GM12878 (cell line): ENCODE measurements at regions not wholly inside any gene's neighbourhood (a gene's known extent, or its start where the extent isn't known, plus 50 kb on each side); places are given as distances from the start of the nearest gene placed in this dataset.

Source experiments
- CREB1 ChIP-seq: IDR thresholded peaks from 2 replicates; pipeline ENCODE4 v1.6.1; 2012; ENCODE audit warnings: low read depth, mild to moderate bottlenecking, inconsistent platforms
- EED ChIP-seq: sonication (generic); IDR thresholded peaks from 2 replicates; pipeline ENCODE4 v1.6.1; 2016; ENCODE audit warnings: antibody characterized with exemption, low read depth
- EGR1 ChIP-seq, 2 experiments: IDR thresholded peaks; 1 replicate in 1 of 2; 2 replicates in 1 of 2; pipeline ENCODE4 v1.6.1; 2011 to 2012; ENCODE audit warnings: low read depth in 2 of 2, low read length in 2 of 2, borderline replicate concordance in 1 of 2, mild to moderate bottlenecking in 1 of 2, moderate library complexity in 1 of 2
- EZH2 ChIP-seq: IDR thresholded peaks from 2 replicates; pipeline ENCODE4 v1.6.1; 2012; ENCODE audit warnings: low read depth, mild to moderate bottlenecking, control low read depth, inconsistent platforms, low read length, borderline replicate concordance; ENCODE audit not compliant: control insufficient read depth
- IKZF1 ChIP-seq: fragments of 450-650 bp; conservative IDR thresholded peaks from 2 replicates; pipeline ENCODE4 v1.6.1; 2017; ENCODE audit warnings: antibody characterized with exemption, mild to moderate bottlenecking
- IKZF2 ChIP-seq, 2 experiments: fragments of 450-650 bp; IDR thresholded peaks; 2 replicates each; pipeline ENCODE4 v1.6.1; 2017; ENCODE audit warnings: mild to moderate bottlenecking in 2 of 2, moderate library complexity in 2 of 2
- NFXL1 ChIP-seq: fragments of 450-650 bp; IDR thresholded peaks from 2 replicates; pipeline ENCODE4 v1.6.1; 2017; ENCODE audit warnings: antibody characterized with exemption, mild to moderate bottlenecking, borderline replicate concordance
- NKRF ChIP-seq: fragments of 450-650 bp; conservative IDR thresholded peaks from 2 replicates; pipeline ENCODE4 v1.6.1; 2017; ENCODE audit warnings: mild to moderate bottlenecking, moderate library complexity
- NR2C1 ChIP-seq: fragments of 450-650 bp; IDR thresholded peaks from 2 replicates; pipeline ENCODE4 v1.6.1; 2017; ENCODE audit warnings: antibody characterized with exemption, mild to moderate bottlenecking, moderate library complexity
- PML ChIP-seq: IDR thresholded peaks from 2 replicates; pipeline ENCODE4 v1.6.1; 2012; ENCODE audit warnings: low read length, inconsistent platforms
- RB1 ChIP-seq: fragments of 450-650 bp; formaldehyde crosslinking; IDR thresholded peaks from 2 replicates; pipeline ENCODE4 v1.6.1; 2017; ENCODE audit warnings: mild to moderate bottlenecking, borderline replicate concordance
- SMARCA5 ChIP-seq: fragments of 450-650 bp; IDR thresholded peaks from 2 replicates; pipeline ENCODE4 v1.6.1; 2017; ENCODE audit warnings: mild to moderate bottlenecking
- TAF1 ChIP-seq: IDR thresholded peaks from 2 replicates; pipeline ENCODE4 v1.6.1; 2011; ENCODE audit warnings: mild to moderate bottlenecking, low read depth, low read length, borderline replicate concordance

- TF ChIP-seq IKZF2 (IDR thresholded peaks at IDR 0.05) (0 out of 4 replicates have a peak, but pooled peaks of 1 of the 2 experiments have one; percentile 51), CREB1 (peak; percentile 59), EZH2 (no peak), NFXL1 (no peak), TAF1 (0 out of 2 replicates have a peak, but pooled peaks have one; percentile 19), RB1 (peak; percentile 33; the same call in 1 of the 2 replicates), EED (0 out of 2 replicates have a peak, but pooled peaks have one; percentile 31), NKRF (peak; percentile 32; the same call in 1 of the 2 replicates), SMARCA5 (peak; percentile 33; the same call in 1 of the 2 replicates), IKZF1 (0 out of 2 replicates have a peak, but pooled peaks have one; percentile 25), PML (0 out of 2 replicates have a peak, but pooled peaks have one; percentile 70), EGR1 (IDR thresholded peaks at IDR 0.05; ENCODE audit: borderline replicate concordance in 1 of 2, low read depth in 2 of 2, low read length in 2 of 2) (peak in 1 of 2 experiments; percentile 11; a peak in 1 of 3 replicates), NR2C1 (no peak)
These were observed 89.4 kb downstream of the ANXA2R start (continued) for GRCh38 chr5:42950456-42951292.
